ENCODE measurements at regions not wholly inside any gene's neighbourhood (a gene's known extent, or its start where the extent isn't known, plus 50 kb on each side); places are given as distances from the start of the nearest gene placed in this dataset.
A peak's percentile ranks its signal among the peaks of the same experiment; 100 is the strongest.
"Not testable (repeated sequence)": the region's sequence is repeated elsewhere in the genome, so short reads cannot be mapped to it uniquely, and the experiment has no call there.

DNA sequence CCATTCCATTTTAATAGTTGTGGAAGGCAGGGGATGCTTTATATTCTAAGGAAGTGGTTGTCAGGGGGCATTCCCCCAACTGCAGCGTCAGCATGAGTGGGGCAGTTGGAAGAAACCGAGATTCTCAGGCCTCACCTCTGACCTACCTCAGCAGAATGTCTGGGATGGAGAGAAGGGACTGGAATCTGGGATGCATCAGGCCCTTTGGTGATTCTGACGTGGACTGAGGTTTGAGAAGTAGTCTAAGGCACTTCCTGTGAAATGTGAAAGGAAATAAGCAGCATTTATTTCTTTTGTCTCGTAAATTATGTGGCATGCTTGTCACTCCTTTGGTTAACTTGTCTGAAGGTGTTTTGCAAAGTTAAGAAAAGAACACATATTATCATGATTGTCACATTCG is 540.7 kb upstream of the NETO1 start:
- DNase-seq = no peak

GRCh38 chr18:73407506-73407905 is 539.7 kb upstream of the NETO1 start:
- DNase-seq = peak in 1 of 2 experiments; percentile 24

DNA sequence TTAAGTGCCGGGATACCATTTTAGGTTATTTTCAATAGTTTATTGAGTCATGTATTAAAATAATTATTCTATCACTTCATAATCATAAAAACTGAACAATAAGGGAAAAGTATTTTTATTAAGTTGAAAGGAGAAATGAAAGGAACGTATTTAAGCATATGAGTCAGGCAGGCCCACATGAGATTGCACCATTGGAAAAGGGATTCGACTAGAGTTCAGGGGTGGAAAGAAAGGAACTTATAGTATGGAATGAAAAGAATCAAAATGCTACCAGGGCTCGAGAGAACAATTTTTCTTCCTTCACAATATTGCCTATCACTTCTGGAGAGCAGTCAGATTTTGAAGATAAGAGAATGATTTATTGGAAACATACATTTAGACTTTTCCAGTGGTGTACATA is 516.5 kb upstream of the NETO1 start:
- no peak for DNase-seq

DNA sequence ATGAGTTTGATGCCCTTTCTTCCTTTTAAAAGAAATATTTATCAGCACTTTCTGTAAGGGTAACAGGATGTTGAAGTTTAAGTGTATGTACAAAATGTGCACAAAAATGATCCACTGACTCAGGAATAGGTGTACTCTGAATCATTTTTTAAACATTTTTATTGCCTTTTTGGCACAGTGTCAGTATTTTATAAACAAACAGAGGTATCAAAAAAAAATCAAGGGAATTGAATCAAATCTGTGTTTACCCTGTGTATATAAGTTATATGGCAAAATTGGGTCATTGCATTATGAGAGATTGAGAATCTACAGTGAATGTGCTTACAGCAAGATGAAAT is 513.9 kb upstream of the NETO1 start:
- no peak for DNase-seq

GRCh38 chr18:73381016-73381698 is 513.4 kb upstream of the NETO1 start:
- DNase-seq = no peak

DNA sequence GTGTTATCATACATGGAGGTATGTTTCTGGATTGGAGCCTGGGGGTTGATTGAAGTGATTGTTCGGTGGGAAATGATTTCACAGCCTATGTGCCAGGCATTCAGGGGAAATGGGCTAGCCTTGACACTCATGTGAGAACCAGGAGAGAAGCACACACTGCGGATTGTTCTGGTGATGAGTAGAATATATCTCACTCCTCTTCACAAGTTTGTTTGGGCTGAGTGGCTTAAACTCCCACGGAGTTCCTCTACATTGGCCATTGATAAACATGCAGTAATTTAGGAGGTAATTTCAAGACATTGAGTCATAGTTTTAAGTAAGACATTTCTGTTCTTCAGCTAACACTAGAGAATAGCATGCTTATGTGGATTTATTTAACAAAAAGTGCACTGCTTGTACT is 498.9 kb upstream of the NETO1 start:
- DNase-seq = no peak

- no peak for DNase-seq
Observed at GRCh38 chr18:73365018-73365417, 497.2 kb upstream of the NETO1 start.

DNA sequence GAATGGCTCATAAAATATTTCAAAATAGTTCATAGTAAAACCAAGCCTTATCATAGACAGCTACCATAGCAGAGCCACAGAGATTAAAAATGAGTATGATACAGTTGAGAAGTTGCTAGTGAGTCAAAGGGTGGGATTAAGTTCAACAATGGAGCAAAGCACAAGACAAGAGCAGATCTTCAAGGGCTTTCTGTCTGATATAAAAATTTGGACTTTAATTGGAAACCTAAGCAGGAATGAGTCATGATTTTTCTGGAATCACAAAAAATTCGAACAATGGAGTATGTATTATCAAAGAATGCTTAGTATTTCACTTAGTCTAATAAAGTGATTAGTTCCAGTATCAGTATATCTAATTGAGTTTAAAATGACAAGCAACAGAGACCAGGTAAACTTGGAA is 487.3 kb upstream of the NETO1 start:
- DNase-seq = no peak

DNA sequence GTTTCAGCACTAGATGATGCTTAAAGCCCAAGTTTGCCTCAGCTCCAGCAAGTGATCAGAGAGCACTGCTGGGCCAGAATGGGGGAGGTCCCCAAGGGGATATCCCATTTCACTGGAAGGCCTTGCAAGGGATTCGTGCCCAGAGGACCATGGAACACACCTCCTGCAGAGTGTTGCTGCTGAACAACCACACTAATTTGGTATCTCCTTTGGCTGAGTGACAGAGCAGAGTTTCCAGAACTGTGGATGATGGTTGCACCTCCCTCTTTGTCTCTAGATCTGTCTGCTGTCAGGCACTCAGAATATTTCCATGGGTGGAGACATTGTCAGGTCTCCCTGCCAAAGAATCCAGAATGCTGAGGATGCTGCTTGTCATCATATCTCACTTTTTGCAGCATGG is 484.8 kb upstream of the NETO1 start:
- DNase-seq = no peak

- no peak for DNase-seq
Observed at GRCh38 chr18:73340135-73340977, 472.6 kb upstream of the NETO1 start.

GRCh38 chr18:73331212-73331772 is 463.5 kb upstream of the NETO1 start:
- DNase-seq = no peak

DNA sequence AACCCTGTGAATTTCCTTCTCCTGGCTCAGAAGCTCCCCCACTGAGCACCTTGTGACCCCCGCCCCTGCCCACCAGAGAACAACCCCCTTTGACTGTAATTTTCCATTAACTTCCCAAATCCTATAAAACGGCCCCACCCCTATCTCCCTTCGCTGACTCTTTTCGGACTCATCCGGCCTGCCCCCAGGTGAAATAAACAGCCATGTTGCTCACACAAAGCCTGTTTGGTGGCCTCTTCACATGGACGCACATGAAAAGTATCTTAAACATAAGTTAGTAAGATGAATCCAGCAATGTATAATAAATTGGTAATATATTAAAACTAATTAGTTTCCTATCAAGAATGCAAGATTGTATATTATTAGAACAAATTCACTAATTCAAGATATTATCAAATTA is 462.3 kb upstream of the NETO1 start:
- DNase-seq = not testable (repeated sequence)

- DNase-seq = not testable (repeated sequence)
Observed at GRCh38 chr18:73324187-73324831, 456.5 kb upstream of the NETO1 start.

- no peak for DNase-seq
Observed at GRCh38 chr18:73318739-73319479, 451.1 kb upstream of the NETO1 start.

DNA sequence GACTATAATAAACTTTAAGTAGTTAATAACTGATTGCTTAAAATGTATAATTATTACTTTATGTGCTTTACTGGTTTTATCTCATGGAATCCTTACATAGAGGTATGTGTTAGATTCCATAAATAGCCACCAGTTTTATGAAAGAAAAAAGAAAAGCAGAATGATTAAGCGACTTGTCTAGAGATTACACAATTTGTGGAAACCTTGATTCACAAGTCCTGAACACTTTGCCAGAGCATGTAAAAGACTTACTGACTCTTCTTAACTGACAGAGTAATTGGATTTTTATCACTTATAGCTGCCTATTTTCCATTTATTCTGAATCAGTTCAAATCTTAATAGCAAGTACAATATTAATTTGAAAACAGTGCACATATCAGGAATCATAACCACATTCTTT is 448.7 kb upstream of the NETO1 start:
- no peak for DNase-seq

DNA sequence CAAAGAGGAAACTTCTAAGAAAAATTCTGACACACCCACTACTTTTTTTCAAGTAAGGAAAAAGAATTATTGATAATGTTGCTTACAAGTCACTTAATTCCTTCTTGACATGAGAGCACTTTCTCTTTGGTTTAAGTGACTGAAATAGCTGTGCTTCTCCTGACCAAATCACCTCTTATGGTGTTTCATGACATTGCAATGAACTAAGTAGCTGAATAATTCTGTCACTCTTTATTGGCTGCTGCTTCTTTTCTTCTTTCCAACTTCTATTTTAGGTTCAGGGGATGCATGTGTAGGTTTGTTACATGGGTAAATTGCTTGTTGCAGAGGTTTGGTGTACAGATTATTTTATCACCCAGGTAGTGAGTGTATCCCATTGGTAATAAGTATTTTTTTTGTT is 447.6 kb upstream of the NETO1 start:
- DNase-seq = no peak

DNA sequence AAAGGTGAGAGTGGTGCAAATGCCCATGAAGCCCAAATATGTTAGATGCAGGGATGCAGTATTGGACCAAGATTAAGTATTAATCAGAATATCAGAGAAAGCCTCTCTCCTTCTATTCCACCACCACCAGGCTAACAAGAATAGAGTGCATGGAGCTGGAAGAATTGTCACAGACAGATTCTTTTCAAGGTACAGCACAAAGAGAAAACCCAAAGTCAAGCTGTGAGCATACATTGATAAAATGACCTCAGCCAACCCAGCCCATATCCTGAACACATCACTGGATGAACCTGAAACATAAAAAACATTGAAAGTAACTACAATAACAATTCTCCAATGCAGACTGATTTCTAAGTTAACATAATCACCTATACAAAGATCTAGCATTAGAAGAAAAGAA is 445.7 kb upstream of the NETO1 start:
- no peak for DNase-seq

GRCh38 chr18:73296686-73297085 is 428.9 kb upstream of the NETO1 start:
- no peak for DNase-seq

DNA sequence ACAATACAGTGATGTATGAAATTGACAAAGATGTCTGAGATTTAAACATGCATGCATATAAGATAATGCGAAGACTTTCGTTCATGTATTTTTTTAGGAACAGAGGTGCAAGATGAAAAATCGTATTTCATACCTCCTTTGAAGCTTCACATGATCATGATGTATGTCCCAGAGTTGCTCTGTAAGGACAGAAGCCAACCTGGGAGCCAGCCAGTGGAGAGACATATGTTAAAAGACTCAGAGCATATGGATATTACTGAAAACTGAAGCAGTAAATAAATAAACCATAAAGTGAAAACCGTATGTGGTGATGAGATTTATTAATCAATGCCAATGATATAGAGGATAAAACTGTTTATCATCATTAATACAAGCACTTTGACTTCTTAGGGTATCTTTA is 424.4 kb upstream of the NETO1 start:
- no peak for DNase-seq

- no peak for DNase-seq
Observed at GRCh38 chr18:73288813-73289212, 421.0 kb upstream of the NETO1 start.

DNA sequence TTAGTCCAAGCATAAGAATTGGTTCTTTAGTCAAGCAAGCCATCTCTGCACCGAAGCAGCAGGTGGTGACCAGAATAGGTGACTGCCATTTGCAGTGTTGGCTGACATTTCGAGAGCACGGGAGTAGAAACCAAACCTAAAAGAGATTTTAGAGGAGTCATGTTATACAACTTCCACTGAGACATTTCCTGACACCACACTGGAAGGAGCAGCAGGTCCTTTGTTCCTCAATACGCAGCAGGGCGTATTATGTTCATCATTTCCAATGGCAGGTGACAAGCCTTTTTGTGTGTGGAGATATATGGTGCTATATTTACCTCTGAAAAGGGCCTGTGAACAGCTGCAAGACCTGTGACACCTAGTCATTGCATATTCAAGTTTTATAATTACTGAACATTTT is 418.8 kb upstream of the NETO1 start:
- DNase-seq = no peak

DNA sequence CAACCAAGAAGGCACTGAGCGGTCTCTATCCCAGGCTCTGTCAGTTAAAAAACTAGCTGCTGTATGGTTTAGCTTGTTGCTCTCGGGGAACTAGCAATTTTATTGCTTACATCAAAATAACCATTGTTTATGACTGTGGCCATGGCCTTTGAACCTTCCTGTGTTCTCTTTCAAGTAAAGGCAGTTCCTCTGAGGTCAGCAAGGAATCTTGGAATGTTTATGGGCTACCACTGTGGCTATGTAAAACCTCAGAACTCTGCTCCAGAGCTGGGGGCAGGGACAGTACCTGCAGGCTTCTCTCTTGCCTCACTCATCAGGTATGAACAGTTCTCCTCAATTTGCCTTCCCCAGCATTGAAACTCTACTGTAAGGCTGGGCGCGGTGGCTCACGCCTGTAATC is 416.0 kb upstream of the NETO1 start:
- DNase-seq = no peak

- DNase-seq = no peak
Observed at GRCh38 chr18:73283032-73283431, 415.2 kb upstream of the NETO1 start.
